GM12878 (cell line): ENCODE measurements at regions not wholly inside any gene's neighbourhood (a gene's known extent, or its start where the extent isn't known, plus 50 kb on each side); places are given as distances from the start of the nearest gene placed in this dataset.

Experiments used
- ATF7 ChIP-seq: fragments of 450-650 bp; IDR thresholded peaks from 2 replicates; pipeline ENCODE4 v1.6.1; 2016; ENCODE audit warnings: low read depth, mild to moderate bottlenecking
- CREB1 ChIP-seq: IDR thresholded peaks from 2 replicates; pipeline ENCODE4 v1.6.1; 2012; ENCODE audit warnings: low read depth, mild to moderate bottlenecking, inconsistent platforms
- EZH2 ChIP-seq: IDR thresholded peaks from 2 replicates; pipeline ENCODE4 v1.6.1; 2012; ENCODE audit warnings: low read depth, mild to moderate bottlenecking, control low read depth, inconsistent platforms, low read length, borderline replicate concordance; ENCODE audit not compliant: control insufficient read depth
- HDAC2 ChIP-seq: fragments of 200-600 bp; sonication (generic); IDR thresholded peaks from 2 replicates; pipeline ENCODE4 v1.6.1; 2017
- MEF2A ChIP-seq: IDR thresholded peaks from 2 replicates; pipeline ENCODE4 v1.6.1; 2011; ENCODE audit warnings: low read depth, mild to moderate bottlenecking, low read length, moderate library complexity; ENCODE audit not compliant: insufficient read depth
- MTA2 ChIP-seq: fragments of 450-650 bp; IDR thresholded peaks from 2 replicates; pipeline ENCODE4 v1.6.1; 2016; ENCODE audit warnings: low read depth, mild to moderate bottlenecking, moderate library complexity
- POLR2A ChIP-seq: IDR thresholded peaks from 2 replicates; pipeline ENCODE4 v1.6.1; 2011; ENCODE audit warnings: low read depth, mild to moderate bottlenecking, low read length
- RFX5 ChIP-seq: IDR thresholded peaks from 2 replicates; pipeline ENCODE4 v1.6.1; 2011; ENCODE audit warnings: low read depth, low read length, improper control_type of control experiment
- TF ChIP-seq, protein P1 (sequence below), 3 experiments: IDR thresholded peaks in 2 of 3; conservative IDR thresholded peaks in 1 of 3; 2 replicates each; pipeline ENCODE4 v1.5.1; 2011; ENCODE audit warnings: low read depth in 3 of 3, low read length in 3 of 3, mild to moderate bottlenecking in 3 of 3, control low read depth in 2 of 3, moderate library complexity in 2 of 3, inconsistent platforms in 1 of 3, mixed read lengths in 1 of 3; ENCODE audit not compliant: control insufficient read depth in 2 of 3, insufficient read depth in 1 of 3; ENCODE audit errors: extremely low read depth in 1 of 3
- TF ChIP-seq, protein P2 (sequence below): IDR thresholded peaks from 2 replicates; pipeline ENCODE4 v1.6.1; 2011; ENCODE audit warnings: low read depth, low read length, improper control_type of control experiment, borderline replicate concordance

DNA sequence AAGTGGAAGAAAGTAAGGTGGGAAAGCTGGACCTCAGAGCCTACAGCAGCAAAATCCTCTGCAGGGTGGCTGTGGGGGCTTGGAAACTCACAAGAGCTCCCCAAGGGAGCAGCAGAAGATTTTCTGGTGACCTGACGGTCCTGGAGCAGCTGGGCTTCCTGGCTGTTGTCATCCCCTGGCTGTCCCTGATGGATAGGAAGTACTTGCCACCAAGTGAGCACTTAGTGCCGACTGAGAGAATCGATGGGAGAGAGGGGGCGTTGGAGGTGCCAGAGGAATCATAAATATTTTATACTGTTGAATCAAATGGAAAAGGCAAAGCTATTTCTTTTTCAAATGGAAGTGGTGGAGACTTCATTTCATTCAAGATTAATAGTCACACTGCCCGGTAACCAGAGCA lies 167.1 kb upstream of the ITGB1 start:
- no peak for TF ChIP-seq MTA2
- no peak for TF ChIP-seq EZH2
- TF ChIP-seq POLR2A: no peak
- no peak for TF ChIP-seq MEF2A
- TF ChIP-seq ATF7: no peak
- no peak for TF ChIP-seq HDAC2
- TF ChIP-seq, protein P1, sequence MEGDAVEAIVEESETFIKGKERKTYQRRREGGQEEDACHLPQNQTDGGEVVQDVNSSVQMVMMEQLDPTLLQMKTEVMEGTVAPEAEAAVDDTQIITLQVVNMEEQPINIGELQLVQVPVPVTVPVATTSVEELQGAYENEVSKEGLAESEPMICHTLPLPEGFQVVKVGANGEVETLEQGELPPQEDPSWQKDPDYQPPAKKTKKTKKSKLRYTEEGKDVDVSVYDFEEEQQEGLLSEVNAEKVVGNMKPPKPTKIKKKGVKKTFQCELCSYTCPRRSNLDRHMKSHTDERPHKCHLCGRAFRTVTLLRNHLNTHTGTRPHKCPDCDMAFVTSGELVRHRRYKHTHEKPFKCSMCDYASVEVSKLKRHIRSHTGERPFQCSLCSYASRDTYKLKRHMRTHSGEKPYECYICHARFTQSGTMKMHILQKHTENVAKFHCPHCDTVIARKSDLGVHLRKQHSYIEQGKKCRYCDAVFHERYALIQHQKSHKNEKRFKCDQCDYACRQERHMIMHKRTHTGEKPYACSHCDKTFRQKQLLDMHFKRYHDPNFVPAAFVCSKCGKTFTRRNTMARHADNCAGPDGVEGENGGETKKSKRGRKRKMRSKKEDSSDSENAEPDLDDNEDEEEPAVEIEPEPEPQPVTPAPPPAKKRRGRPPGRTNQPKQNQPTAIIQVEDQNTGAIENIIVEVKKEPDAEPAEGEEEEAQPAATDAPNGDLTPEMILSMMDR (IDR thresholded peaks at IDR 0.05 in 2 of 3, conservative IDR thresholded peaks at IDR 0.05 in 1 of 3; ENCODE audit: control insufficient read depth in 2 of 3, extremely low read depth in 1 of 3, insufficient read depth in 1 of 3, low read depth in 3 of 3, low read length in 3 of 3): no peak
- TF ChIP-seq, protein P2, sequence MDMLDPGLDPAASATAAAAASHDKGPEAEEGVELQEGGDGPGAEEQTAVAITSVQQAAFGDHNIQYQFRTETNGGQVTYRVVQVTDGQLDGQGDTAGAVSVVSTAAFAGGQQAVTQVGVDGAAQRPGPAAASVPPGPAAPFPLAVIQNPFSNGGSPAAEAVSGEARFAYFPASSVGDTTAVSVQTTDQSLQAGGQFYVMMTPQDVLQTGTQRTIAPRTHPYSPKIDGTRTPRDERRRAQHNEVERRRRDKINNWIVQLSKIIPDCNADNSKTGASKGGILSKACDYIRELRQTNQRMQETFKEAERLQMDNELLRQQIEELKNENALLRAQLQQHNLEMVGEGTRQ: no peak
- TF ChIP-seq CREB1: no peak
- no peak for TF ChIP-seq RFX5
